8988T (cell line): ENCODE measurements at regions not wholly inside any gene's neighbourhood (a gene's known extent, or its start where the extent isn't known, plus 50 kb on each side); places are given as distances from the start of the nearest gene placed in this dataset.

Source experiments
- DNase-seq: peaks from one replicate; pipeline ENCODE4 v3.0.0; 2011

DNA sequence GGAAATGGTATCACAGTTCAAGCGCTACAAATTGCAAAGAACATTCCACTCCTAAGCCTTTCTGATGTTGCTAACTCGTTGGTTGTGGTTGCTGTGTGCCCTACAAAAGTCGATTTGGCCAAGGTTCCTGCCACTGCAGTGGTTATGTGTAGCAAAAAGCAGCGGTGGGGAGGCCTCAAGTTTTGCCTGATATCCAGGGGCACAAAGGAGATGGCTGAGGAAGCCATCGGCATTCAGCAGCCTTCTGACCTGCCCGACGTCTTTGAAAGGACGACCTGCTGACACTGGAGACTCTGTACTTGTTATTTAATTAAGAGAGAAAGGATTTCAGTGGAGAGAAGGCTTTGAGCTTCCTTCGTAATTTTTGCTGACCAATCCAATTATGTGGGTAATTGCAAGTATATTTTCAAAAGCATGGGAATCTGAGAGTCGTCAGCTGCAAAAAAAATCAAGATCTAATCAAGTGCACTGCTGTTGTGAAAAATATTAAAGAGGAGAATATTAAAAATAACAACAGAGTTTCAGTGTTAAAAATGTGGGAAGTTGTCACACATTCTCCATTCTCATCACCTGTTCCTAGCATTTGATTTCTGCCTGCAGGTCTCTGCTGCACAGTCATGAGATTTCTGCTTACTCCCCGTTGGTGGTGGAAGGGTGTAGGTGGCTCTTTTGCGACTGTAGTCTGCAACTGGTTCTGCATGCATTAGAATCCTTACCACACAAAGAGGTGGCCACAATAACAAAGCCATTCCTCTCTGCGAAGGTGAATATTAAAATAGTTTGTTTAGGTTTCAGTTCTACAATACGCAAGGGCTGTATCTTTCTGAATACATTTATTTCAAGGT, 319.2 kb downstream of the IRX2 start:
- DNase-seq: no peak

DNA sequence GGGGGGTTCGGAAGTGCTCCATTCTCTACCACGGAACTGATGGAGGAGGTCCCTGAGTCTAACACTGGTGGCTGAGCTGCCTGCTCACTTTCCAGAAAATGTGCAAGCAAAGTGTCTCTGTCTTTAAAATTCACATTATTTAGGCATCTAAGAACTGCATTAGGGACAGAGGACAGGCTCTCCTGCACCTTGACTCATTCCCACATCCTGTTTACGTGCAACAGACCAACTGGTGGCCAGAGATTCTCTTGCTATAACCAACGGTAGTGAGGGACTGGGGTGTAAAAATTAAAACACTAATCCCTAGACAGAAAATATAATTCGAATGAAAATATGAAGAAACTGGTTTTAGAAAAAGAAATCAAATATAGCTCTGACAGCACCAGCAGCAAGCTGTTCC, 320.9 kb downstream of the IRX2 start:
- no peak for DNase-seq

DNA sequence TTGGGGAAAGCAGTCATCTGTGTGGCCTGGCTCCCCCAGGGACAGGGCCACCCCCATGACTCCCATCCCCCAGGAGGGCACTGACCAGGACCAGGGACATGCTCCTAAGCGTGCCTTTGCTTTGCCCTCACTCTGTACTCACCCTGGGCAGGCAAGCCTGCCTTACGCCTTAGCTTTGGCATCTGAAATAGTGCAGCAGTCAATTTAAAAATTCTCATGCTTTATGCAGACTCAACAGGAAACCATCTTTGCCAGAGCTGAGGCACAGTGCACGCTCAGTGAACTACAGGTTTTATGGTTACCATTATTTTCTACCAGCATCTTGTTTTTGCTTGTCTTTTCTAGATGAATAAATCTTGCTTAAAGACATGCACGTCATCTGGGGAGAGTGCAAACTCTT, 323.5 kb downstream of the IRX2 start:
- no peak for DNase-seq

DNA sequence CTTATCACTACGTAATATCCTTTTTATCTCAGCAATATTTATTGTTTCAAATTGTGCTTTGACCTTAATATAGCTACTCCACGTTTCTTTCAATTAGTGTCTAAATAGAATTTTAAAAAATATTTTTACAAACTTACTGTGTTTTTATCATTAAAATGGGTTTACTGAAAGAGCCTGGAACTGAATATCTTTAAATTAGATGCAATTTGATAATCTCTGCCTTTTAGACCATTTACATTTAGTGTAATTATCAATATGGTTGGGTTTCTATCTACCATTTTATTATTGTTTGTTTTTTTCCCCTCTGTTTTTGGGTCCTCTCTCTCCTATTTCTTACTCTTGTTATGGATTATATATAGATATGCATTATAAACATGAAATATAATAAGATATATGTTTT, 327.8 kb downstream of the IRX2 start:
- DNase-seq: no peak

DNA sequence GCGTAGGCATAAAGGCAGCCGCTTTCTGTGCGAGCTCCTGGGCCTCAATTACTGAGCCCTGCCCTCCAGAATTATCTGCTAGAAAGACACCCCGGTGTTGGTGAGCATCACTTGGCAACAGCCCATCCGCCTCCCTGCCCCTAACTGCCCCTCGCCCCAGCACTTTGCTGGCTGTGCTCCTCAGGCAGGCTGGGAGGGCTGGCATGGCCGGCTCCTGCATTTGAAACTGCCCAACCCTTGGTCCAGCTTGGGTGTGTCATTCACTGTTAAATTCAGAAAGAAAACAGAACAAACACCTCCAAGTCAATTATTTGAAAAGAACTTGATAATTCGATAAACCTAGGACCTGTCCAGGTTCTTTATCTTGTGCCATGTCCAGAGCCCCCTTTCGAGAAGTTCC, 334.2 kb downstream of the IRX2 start:
- no peak for DNase-seq

DNA sequence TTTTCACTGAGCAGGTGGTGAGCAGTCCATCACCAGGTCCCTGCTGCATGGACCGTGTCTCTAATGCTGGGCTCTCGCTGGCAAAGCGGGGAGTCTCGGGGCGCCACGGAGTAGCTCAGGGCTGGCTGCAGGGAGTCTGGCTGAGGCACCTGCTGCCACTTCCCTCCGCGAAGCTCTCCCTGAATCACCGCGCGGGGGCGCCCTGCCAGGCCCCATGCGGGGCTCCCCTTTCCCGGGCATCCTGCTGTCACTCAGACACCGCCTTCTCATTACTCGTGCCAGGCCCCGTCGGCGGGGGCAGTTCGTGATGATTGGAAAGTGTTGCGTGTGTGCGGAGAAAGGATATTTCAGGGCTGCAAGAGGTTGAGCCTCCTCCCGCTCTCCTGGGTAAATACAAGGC, 335.8 kb downstream of the IRX2 start:
- no peak for DNase-seq

DNA sequence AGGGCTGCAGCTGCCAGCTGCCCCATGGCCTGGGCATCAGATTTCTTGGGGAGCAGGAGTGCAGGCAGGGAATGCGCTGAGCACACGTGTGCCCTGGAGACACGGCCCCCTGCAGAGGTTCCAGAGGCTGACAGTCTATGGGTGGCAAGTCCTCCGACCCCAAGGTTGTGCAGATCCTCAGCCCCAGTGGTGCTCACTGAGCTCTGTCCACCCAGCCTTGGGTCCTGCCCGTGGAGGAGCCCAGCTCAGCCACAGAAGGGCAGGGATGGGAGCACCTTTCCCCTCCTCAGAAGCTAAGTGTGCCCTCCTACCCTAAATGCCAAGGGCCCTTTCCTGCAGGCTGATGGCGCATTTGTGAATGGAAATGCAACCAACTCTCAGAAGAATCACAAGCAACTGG, 341.0 kb downstream of the IRX2 start:
- DNase-seq: no peak

DNA sequence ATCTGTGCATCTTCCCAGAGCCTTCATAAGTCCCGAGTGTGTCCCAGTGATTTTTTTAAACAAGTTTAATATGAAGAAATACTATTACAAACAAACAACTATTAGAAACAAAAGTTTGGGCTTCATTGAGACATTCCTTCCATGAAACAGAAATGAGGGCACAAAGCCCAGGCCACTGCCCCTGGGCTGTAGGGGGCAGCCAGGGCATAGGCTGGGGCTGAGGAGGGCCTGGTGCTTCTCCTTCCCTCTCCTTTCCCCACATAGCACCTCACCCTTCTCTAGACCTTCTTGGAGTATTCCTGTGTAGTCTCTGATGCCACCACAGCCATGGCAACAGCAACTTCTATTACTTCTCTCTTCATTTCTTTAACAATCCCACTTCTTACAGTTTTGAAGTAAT, 348.2 kb downstream of the IRX2 start:
- no peak for DNase-seq

DNA sequence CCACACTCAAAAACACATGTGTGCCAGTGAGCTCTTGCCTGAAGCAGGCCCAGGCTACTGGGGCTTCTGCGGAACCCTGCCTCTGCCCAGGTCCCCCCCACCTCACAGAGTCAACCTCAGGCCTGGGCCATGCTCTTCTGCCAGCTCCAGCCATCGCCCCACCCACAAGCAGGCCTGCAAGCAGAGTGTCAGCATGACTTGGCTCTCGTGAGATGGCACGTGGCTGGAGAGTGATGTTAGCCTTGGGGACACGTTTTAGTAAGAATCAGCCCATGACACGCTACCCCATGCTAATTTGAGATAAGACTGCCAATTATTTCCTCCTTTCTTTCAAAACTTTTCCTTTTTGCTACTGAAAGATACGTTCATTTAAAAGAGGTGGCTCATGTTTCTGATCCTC, 351.7 kb downstream of the IRX2 start:
- no peak for DNase-seq

DNA sequence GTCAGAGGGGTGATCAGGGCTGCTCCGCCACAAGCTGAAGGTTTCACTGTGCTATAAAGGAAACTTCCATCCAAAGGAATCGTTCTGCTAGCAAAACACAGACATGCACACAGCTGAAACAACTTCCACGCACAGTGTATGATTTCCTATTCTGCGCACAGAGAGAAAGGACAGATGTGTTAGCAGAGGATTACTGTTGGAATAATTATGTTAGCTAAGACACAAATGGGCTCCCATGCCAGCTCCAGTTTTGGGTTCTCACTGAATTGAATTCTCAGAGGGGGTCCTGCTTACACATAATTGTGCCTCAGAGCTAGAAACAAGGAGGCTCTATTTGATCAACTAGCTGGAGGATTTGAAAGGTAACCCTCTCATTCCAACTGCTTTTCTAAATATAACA, 352.4 kb downstream of the IRX2 start:
- no peak for DNase-seq

DNA sequence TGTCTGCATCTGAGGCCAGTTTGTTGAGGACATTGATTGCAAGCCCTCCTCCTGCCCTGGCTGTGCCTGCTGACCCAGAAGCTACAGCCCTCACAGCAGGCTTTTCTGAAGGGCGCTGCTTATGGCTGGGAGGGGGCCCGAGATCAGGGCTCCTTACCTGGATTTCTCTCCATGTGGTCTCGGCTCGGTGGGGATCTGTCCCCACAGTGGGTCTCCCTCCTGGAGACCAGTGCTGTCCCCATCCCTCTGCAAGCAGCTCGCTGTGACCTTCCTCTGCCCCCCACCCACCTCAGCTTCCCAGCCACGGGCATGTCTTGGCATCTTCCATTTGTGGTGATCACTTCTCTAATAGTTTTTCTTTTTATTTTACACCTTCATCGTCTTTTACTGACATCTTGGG, 357.9 kb downstream of the IRX2 start:
- DNase-seq: no peak

DNA sequence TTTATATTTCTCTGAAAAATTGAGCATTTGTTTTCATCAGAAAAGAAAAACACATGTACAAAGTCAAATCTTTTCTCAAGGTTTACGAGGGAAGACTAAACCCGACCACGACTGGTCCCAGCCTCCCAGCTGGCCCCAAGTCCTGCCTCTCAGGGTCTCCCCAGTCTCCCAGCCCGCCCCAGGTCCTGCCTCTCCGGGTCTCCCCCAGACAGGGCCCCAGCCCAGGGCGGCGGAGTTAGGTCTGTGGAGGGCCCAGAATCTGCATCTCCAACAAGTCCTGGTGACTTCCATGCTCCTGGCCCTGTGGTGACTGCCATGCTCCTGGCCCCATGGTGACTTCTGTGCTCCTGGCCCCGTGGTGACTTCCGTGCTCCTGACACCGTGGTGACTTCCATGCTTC, 359.9 kb downstream of the IRX2 start:
- no peak for DNase-seq

DNA sequence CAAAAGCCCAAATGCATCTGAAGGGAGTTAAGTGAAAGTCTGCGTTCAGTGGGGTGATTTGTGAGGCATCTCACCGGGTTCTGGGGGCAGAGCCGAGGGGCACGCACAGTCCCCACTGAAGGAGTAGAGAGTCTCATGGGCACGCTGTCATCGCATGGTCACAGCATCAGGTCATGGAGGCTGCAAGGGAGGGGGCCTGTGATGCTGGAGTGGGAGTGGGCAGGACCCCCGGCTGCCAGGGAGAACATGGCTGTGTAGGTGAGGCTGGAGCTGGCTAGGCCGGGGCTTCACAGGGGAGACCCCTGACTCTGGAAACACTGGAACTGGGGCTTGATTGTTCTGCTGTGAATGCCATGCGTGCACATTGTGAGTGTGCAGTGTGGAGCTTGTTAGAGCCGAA, 360.5 kb downstream of the IRX2 start:
- DNase-seq: no peak

DNA sequence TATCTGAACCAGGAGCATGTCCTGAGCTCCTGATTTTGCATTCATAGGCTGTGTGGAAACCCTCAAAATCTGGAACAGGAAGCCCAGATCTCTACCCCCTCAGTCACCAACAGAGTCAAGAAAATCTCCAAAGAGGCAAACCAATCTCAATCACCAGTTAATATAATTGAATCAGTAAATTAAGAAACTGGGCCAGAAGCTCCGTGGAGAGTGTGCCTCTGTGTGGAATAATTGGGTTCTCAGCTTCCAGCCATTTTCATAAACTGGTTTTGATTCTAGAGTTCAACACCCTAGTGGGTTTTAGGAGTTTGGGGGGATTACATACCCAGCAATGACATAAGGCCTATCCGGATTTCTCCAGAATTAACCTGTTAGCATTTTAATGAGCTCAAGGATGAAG, 362.9 kb downstream of the IRX2 start:
- no peak for DNase-seq

DNA sequence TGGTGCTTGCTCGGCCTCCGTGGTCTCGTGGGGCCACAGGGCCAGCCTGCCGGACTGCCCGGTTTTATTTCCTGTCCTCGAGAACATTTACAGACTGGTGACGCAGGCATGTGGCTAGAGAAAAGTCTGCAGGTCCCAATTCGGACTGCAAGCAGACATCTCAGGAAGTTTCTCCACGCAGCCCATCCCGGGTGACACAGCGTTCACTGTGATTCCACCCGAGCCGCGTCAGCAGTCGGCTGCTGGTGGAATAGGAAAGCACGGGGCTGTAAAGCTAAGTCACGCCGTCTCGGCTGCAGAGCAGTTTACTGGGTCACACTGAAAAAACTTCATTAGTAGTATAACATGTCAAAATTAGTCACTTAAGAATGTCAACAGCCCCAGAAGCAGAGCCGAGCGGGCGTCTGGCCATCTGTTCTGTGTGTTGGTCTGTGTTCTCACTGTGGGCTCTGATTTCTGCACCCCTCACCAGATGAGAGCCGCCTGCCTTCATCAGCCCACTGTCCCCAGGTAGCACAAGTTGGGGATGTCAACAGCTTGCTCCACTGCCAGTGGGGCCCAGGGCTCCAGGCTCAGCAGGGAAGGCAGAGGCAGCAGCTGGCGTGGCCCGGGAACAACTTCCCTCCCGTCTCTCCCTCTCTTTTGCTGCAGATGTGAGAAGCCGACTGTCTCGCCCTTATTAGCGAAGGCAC, 363.7 kb downstream of the IRX2 start:
- no peak for DNase-seq

DNA sequence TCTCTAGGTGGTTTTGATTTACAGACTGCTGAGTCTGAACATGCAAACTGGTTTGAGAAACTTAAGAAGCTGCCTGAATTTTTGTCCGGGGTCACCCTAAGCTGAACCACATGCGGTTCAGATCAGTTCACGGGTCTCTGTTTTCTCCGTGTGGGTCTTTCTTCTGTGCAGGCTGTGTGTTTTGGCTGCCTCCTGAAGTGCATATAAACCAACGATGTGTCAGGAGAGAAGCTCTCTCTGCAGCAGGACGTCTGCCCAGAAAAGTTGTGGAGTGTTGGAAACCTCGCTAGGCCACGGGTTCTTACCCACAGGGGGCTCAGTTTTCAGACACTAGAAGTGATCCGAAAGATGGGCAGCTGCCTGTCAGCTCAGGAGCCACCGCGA, 364.2 kb downstream of the IRX2 start:
- DNase-seq: no peak

DNA sequence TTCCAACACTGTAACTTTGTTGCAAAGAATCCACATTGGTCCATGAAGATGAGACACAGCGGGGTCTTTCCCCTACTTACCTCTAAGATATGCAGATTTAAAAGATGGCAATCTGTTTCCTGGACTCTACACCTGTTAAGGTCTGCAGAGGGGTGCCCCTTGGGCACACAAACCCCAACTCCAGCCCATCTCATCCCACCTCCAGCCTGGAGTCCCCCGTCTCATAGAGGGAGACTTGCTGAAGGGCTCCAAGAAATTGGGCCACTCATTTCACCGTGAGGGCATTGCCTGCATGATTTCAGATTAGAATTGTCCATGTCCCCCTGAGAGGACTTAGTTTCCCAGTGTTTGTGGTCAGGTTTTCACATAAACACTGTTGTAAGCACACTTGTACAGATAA, 365.7 kb downstream of the IRX2 start:
- DNase-seq: no peak

DNA sequence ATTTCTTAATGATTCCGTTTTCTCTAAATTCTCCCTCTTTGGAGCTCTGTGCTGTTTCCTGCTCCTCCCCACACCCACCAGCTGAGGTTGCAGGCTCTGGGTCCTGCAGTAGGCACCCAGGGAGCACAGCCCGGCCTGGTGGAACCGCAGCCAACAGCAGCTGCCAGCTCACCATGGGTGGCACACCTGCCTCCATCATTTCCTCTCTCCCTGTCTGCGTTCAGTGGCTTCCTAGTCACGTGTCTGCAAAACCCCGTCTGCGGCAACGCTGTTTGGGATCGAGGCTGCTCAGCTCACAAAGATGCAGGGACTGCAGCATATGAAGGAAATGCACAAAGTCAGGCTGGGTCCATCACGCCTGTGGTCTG, 367.8 kb downstream of the IRX2 start:
- no peak for DNase-seq

DNA sequence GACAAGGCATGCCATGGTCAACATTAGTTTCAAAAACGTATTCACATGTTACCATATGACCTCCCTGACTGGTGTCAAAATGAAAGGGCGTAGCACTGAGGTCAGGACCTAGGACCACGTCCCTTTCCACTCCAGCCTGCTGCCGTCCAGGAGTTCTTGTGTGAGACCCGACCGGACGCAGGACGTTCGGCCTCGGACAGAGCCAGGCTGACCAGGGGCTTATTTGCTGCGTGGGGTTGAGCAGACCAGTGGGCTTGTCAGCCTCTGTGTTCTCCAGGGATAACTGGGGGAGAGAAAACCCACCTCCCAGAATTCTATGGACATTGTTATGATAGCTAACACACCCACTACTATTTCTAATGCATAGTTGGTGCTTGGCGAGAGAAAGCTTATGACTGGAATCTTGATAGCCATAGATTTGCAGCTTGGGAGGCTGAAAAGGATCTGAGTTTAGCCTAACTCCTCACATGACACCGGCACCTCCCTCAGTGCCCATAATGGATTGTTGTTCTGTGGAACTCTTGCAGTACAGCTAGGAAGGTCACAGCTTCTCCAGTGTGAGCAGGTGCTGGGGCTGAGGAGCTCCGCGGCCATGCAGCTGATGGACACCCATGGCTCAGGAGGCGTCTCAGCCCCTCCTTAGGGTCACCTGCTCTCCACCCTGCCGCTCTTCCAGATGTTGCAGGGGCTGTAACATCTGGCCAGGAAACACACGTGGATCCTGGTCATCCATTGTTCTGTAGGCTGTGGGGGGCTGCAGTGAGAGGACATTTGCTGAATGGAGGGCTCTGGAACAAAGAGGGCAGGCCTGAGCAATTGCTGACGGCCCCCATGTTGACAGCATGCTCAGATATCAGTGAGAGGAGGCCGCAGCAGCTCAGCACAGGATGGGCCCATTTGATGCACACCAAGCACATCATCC, 368.4 kb downstream of the IRX2 start:
- DNase-seq: no peak

DNA sequence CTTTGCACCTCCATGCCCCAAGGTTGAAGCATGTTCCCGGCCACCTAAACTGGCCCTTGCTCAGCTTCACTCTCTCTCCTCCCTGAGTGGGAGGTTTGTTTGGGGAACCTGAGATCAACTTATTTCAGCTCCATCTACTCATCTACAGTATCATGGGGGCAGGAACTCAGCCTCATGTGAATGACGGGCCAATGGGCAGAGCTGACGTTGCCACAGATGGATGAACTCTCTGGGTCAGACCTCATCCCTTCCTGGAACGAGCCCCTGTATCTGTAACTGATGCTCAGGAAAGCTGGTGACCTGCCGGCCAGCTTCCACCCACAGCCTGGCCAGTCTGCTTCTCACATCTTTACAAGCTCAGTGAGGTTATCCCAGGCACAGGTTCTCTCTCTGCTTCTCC, 369.6 kb downstream of the IRX2 start:
- DNase-seq: no peak

DNA sequence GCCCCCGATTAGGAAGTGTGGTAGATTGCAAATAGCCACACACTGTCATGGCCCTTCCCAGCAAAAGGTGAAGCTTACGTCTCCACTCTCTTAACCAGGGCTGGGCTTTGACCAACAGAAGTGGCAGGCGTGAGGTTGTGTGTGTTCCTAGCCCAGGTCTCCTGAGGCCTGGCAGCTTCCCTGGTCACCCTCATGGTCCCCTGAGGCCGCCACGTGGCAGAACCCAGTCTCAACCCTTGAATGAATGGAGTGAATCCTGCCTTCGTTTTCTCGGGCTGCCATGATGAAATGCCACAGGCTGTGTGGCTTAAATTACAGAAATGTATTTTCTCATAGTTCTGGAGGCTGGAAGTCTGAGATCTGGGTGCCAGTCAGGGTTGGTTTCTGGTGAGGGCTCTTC, 370.4 kb downstream of the IRX2 start:
- DNase-seq: no peak

DNA sequence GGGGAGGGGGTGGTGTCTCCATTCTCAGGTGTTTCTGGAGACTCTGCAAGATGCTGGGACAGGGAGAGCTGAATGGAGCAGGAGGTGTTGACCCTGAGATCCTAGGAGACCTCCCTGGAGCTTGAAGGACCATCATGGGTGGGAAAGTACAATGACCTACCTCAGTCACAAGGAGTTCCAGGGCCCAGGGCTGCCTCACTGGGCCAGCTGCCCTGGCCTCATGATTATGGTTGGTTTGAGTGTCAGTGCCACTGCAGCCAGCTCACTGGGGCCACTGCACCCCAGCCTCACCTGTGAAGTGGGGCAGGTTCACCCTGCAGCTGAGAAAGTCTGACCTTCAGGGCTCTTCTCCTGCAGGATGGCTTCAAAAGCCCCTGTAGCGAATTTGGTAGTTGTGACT, 372.5 kb downstream of the IRX2 start:
- no peak for DNase-seq

DNA sequence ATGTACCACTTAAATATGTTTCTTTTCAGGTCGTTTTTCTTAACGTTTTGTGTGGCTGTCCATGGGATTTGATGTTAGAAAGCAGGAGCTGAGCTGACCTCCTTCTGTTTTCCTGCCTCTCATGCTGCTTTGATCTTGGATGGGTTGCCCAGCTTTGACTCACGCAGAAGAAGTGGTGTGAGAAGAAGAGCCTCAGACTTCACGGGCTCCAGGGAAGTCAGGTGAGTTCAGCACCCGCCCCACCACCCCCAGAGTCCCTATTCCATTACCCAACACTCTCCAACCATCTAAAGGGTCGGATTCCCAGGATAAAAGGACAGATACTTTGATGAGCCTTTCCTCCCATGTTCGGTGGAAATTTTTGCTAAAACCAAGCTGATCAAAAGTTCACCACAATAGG, 373.4 kb downstream of the IRX2 start:
- DNase-seq: no peak

DNA sequence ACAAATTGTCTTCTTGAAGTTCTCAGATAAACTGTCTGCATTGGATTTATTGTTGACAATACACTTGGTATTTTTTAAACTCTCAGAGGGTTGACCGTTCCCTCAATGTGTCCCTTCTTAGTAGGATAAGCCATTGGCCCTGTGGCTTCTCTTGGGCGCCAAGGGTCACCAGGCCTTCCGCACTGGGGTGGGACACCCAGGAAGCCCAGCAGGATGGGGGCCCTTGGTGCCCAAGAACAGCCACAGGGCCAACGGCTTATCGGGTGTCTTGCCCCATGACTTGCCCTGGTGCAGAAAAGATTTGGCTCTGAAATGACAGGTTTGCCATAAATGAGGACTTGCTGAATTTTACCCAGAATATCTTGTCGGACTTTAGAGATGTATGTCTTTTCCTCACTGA, 375.0 kb downstream of the IRX2 start:
- no peak for DNase-seq
